GM19328 (cell line): ENCODE measurements at regions not wholly inside any gene's neighbourhood (a gene's known extent, or its start where the extent isn't known, plus 50 kb on each side); places are given as distances from the start of the nearest gene placed in this dataset.

Experiments used
- ATAC-seq: cut with Tn5 transposase; IDR thresholded peaks from one replicate; pipeline ENCODE4 v1.9.1; 2021; ENCODE audit warnings: mild to moderate bottlenecking, moderate library complexity; ENCODE audit not compliant: unreplicated experiment

DNA sequence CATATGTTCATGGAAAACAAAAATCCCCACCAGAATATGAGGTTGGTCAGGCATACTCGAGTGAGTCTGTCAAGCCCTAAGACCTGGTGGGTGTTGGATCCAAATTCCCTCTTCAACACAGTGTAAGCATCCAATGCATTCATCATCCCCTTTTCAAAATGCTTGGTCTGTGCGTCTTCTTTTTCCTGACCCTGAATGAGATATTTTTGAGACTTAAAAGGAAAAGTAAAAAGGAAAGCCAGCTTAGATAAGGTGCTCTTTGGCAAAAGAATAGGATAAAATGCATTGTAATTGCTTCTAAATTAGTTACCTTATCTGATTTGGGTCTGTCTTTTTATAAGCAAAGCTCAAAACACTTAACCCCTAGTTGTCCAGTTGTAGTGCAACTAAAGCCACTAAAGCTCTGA lies 331.5 kb downstream of the PTEN start:
- no peak for ATAC-seq

DNA sequence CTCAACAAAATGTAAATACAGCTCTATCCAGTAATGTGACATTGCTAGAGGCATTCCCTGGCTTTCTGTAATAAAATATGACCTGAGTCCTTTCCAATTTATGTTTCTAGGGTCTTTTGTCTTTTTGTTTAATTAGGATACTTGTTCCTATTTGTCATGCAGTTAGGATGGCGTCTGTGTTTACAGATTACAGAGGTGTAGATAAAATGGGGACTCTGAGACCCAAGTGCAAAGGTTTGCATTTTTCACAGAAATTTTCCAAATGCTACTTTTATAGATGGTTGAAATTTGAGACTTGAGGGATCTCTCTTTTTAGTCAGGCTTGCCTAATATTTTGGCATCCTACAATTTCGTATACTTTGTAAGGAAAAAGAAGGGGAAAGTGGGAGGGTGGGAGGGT lies 332.4 kb downstream of the PTEN start:
- no peak for ATAC-seq

DNA sequence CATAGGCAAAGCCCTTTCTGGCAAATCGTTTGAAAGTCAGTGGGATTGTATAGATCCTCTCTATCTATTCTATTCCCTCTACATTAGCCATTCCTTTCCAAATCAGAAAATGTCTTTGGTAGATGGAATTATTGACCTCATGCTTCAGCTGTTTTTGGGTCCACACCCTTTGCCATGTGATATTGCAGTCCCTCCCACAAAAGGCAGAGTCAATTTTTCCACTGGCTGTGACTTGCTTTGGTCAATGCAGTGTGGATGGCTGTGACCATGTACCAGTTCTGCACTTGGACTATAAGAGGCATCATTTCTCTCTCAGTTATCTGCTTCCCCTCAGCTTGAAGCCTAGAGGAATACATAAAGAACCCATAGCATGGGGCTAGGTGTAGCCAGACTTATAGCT lies 332.9 kb downstream of the PTEN start:
- ATAC-seq: no peak

GRCh38 chr10:88198023-88198422 lies 334.6 kb downstream of the PTEN start:
- no peak for ATAC-seq

DNA sequence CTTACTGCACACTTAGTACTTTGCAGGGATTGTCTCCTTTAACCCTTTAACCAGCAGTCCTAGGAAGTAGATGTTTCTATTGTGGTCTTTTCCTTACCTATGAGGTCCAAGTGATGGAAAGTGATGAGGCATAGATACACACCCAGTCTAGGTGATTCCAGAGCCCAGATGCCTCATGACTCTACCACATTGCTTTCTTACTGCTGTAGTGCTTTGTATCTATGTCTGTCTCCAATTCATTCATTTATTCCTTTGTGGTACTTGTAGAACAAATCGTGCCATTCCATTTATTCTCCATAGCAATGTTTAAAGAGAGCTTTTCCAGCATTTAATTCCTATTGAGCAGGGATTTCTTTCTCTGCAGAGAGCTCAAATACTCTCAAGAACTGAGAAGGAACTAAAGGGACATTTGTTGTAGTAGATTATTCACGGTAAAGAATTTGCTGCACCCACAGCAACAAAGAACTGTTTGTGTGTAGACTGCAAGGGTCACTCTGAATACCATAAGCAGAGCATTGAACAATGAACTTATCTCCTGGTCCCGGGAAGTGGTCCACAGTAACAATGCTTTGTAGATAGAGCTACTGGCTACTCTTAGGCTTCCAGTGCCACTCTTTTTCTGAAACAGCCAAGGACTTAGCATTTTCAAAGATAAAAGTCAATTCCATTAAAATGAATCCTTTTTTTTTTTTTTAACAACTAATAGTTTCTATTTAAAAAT lies 337.0 kb downstream of the PTEN start:
- no peak for ATAC-seq

GRCh38 chr10:88205842-88206446 lies 342.5 kb downstream of the PTEN start:
- no peak for ATAC-seq

DNA sequence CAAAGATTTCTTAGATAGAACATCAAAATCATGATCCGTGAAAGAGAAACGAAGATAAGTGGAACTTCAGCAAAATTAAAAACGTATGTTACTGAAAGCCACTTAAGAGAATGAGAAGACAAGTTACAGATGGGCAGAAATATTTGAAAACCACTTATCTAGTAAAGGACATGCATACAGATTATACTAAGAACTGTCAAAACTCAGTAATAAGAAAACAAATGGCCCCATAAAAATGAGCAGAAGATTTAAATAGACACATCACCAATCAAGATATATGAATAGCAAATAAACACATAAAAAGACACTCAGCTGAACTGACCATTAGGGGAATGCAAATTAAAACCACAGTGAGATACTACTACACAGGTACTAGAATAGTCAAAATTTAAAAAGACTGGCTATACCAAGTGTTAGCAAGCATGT lies 343.7 kb downstream of the PTEN start:
- no peak for ATAC-seq

DNA sequence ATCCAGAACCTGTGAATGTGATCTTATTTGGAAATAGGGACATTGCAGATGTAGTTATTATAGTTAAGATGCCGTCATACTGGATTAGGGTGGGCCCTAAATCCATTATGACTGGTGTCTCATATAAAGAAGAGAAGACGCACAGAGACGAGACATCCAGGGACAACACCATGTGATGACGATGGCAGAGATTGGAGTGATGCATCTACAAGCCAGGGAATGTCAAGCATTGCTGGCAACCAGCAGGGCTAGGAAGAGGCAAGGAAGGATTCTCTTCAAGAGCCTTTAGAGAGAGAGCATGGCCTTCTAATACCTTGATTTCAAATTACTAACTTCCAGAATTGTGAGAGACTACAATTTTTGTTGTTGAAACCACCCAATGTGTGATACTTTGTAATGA lies 345.8 kb downstream of the PTEN start:
- ATAC-seq: no peak

GRCh38 chr10:88209837-88210561 lies 346.6 kb downstream of the PTEN start:
- no peak for ATAC-seq

GRCh38 chr10:88211230-88211629 lies 347.8 kb downstream of the PTEN start:
- ATAC-seq: no peak

- no peak for ATAC-seq
Observed at GRCh38 chr10:88212069-88212468, 348.6 kb downstream of the PTEN start.

DNA sequence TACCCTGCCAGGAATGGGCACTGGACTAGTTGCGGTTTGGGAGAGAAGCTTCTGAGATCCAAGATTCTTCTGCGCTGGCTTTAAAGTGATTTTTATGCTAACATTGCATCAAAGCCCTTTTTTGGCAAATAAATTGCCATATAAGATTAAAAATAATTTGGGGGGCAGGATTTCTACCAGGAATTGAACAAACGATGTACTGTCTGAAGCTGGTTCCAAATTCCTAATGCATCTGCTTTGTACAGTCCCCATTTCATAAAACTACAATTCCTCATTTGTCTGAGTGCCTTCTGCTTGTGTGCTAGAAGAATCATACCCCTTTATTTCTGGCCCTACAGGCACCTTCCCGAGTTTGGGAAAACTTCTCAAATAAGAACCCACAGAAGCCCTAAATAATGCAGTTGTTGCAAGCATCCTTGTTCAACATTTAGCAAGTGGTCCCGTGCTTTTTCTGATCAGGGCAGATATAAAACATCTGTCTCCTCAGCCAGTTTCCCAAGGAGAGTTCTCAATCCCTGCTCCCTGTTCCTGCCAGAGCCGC lies 349.7 kb downstream of the PTEN start:
- no peak for ATAC-seq

DNA sequence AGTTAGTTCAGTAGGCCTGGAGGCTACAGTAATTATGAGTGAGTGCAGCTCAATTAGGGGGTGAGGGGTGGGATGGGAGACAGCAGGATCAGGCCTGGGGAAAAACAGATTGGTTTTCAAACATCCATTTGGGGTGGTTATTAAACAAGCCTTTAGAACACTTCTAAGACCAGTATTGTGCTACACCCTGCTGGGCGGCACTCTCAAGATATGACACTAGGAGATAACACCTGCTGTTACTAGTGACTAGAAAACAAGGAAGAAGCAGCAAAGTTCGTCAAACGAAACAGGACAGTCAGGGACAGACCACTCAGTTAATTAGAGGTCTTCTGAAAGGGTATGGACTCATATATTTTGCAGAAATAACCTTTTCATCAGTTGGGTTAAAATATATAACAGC lies 353.6 kb downstream of the PTEN start:
- no peak for ATAC-seq

DNA sequence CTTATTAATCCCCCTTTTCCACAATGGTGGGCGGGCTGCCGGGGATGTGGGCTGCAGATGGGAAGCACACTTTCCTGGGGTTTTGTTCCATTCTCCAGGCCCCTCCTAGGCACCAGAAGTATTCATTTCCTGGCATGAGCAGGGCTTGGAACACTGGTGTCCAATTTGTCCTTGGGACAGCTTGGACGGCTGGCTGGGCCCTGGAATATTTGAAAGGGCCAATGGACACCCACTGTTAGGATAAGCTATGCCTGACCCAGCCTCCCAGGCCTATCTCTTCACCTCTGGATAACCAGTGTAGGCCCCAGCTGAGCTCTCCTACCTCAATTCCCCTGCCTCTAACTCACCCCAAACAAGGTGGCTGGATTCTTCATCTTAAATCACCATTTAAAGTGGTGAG lies 354.9 kb downstream of the PTEN start:
- no peak for ATAC-seq

- ATAC-seq: no peak
Observed at GRCh38 chr10:88219753-88220152, 356.3 kb downstream of the PTEN start.

- no peak for ATAC-seq
Observed at GRCh38 chr10:88221010-88221973, 357.9 kb downstream of the PTEN start.

DNA sequence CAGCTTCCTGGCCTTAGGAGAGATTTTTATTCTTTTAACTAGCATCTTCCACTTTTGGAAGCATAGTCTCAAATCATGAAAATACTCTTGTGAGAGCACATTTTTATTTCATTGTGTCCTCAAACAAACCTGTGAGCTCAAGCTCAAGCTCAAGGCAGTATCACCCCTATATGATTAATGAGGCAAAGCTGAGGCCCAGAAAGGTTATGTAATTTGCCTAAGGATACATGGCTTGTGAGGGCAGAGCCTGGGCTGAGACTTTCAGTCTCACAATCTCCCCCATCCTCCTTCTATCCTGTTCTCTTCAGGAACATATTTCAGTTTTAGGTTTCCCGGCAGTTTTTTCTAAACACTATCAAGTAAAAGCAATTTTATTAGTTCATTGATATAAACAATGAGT lies 359.5 kb downstream of the PTEN start:
- no peak for ATAC-seq
